HK-2 (cell line): ENCODE measurements at regions not wholly inside any gene's neighbourhood (a gene's known extent, or its start where the extent isn't known, plus 50 kb on each side); places are given as distances from the start of the nearest gene placed in this dataset.

Source experiments
- DNase-seq: peaks from one replicate; pipeline ENCODE4 v3.0.0-alpha.2; 2018; ENCODE audit not compliant: unreplicated experiment

GRCh38 chr11:130802567-130802966, 113.7 kb downstream of the SNX19 start:
- DNase-seq, result no peak

- no peak for DNase-seq
Observed at GRCh38 chr11:130804306-130805076, 111.8 kb downstream of the SNX19 start.

GRCh38 chr11:130806746-130807145, 109.5 kb downstream of the SNX19 start:
- no peak for DNase-seq

GRCh38 chr11:130808541-130808940, 107.7 kb downstream of the SNX19 start:
- no peak for DNase-seq

GRCh38 chr11:130813196-130813595, 103.1 kb downstream of the SNX19 start:
- no peak for DNase-seq

- DNase-seq, result no peak
Observed at GRCh38 chr11:130813638-130814037, 102.6 kb downstream of the SNX19 start.

- DNase-seq, result no peak
Observed at GRCh38 chr11:130814440-130815096, 101.7 kb downstream of the SNX19 start.

GRCh38 chr11:130815097-130815802, 101.0 kb downstream of the SNX19 start:
- DNase-seq, result peak; percentile 49

- no peak for DNase-seq
Observed at GRCh38 chr11:130815956-130816355, 100.3 kb downstream of the SNX19 start.

- DNase-seq, result peak; percentile 50
Observed at GRCh38 chr11:130816546-130817329, 99.5 kb downstream of the SNX19 start.

- no peak for DNase-seq
Observed at GRCh38 chr11:130817330-130817944, 98.8 kb downstream of the SNX19 start.

- DNase-seq, result no peak
Observed at GRCh38 chr11:130819625-130820024, 96.7 kb downstream of the SNX19 start.
